ENCODE measurements at regions not wholly inside any gene's neighbourhood (a gene's known extent, or its start where the extent isn't known, plus 50 kb on each side); places are given as distances from the start of the nearest gene placed in this dataset.

DNA sequence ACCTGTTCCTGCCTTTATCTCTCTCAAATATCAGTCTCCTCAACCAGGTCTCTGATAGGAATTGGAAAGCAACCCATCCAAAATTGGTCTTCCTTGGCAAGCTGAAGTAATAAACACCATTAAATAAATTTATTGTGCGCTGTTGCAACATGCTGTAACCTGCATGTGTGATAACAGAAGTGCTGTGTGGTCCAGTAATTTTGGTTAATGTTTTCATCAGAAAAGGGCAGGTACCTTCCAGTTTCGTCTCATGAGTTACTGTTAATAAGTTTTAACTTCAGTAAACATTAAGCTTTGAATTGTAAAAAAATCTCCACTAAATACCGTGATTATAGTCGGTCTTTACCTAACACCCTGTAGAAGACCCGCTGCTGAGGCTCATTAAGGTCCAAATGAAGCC, 624.7 kb downstream of the TNS3 start:
- H2BK12ac ChIP-seq (ENCODE audit: low read depth, low read length) = no peak overlapping the region
- H3K14ac ChIP-seq (ENCODE audit: insufficient read length) = no peak overlapping the region
- ChIA-PET POLR2A (ENCODE audit: partially characterized antibody) (no interaction called here), CTCF (ENCODE audit: partially characterized antibody) (interaction anchor here (0.5 kb wide), 1 partner anchor 11 kb away, joined by 3 read pairs; no protein-coding TSS in a partner anchor)
- no peak overlapping the region for H3K4me2 ChIP-seq (ENCODE audit: insufficient read depth in 1 of 2, low read depth in 2 of 2, low read length in 2 of 2)
- H3K4ac ChIP-seq (replicated peaks; ENCODE audit: insufficient read length, low read depth, low read length) = no peak overlapping the region
- no peaks in the 10 kb centered on the region for H3K27me3 ChIP-seq (replicated peaks in 1 of 4; ENCODE audit: control insufficient read depth in 3 of 4, extremely low read depth in 1 of 4, insufficient read depth in 3 of 4, low read length in 3 of 4)
- H2AK5ac ChIP-seq (ENCODE audit: low read depth, low read length) = no peak overlapping the region
- H3K36me3 ChIP-seq (ENCODE audit: control insufficient read depth in 2 of 4, insufficient read depth in 4 of 4, low read length in 3 of 4) = no peaks in the 10 kb centered on the region
- H2BK20ac ChIP-seq (ENCODE audit: low read length) = no peak overlapping the region
- H3K79me1 ChIP-seq (ENCODE audit: low read depth, low read length) = no peaks in the 10 kb centered on the region
- DNase-seq (ENCODE audit: low read depth in 1 of 2, low spot score in 2 of 2) (no peak), FAIRE-seq (no peak)
- H3K27ac ChIP-seq (ENCODE audit: low read depth, low read length) = no peak overlapping the region
- H4K5ac ChIP-seq (ENCODE audit: insufficient read length, low read depth, low read length) = no peak overlapping the region
- H2AFZ ChIP-seq (ENCODE audit: low read length) = no peak overlapping the region
- H2BK15ac ChIP-seq (ENCODE audit: low read length) = no peak overlapping the region
- no peak overlapping the region for H4K91ac ChIP-seq (replicated peaks; ENCODE audit: insufficient read length, low read length)
- no peaks in the 10 kb centered on the region for H3K79me2 ChIP-seq (ENCODE audit: control insufficient read depth in 1 of 2, insufficient read depth in 2 of 2, low read length in 2 of 2)
- H3K9me3 ChIP-seq (ENCODE audit: insufficient read depth in 2 of 2, low read depth in 1 of 2, low read length in 1 of 2) = no peaks in the 10 kb centered on the region
- no peak overlapping the region for H3K4me3 ChIP-seq (ENCODE audit: extremely low read depth in 1 of 4, insufficient read depth in 2 of 4, low read depth in 3 of 4, low read length in 4 of 4)
- TF ChIP-seq, protein P1, sequence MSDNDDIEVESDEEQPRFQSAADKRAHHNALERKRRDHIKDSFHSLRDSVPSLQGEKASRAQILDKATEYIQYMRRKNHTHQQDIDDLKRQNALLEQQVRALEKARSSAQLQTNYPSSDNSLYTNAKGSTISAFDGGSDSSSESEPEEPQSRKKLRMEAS (IDR thresholded peaks at IDR 0.05) = no peak
- TF ChIP-seq POLR2AphosphoS5 (IDR thresholded peaks at IDR 0.05; ENCODE audit: low read depth, low read length) (no peak), BRCA1 (IDR thresholded peaks at IDR 0.05; ENCODE audit: low read depth, low read length) (no peak), RAD21 (IDR thresholded peaks at IDR 0.05 in 1 of 2, conservative IDR thresholded peaks at IDR 0.05 in 1 of 2; ENCODE audit: low read depth in 2 of 2, low read length in 2 of 2) (no peak), TCF12 (IDR thresholded peaks at IDR 0.05; ENCODE audit: low read depth, low read length) (no peak)
- H3K4me1 ChIP-seq (replicated peaks in 1 of 4; ENCODE audit: control insufficient read depth in 3 of 4, insufficient read depth in 4 of 4, low read length in 3 of 4) = no peaks in the 10 kb centered on the region
- no peaks in the 10 kb centered on the region for H4K20me1 ChIP-seq (replicated peaks in 1 of 2; ENCODE audit: control insufficient read depth in 1 of 2, insufficient read depth in 2 of 2, low read length in 2 of 2)
- no peak overlapping the region for H3K18ac ChIP-seq (ENCODE audit: extremely low read depth, low read length)
- no peak overlapping the region for H4K8ac ChIP-seq (ENCODE audit: extremely low read depth, insufficient read depth, low read length)
- H3K56ac ChIP-seq (replicated peaks; ENCODE audit: insufficient read length, low read depth, low read length) = no peak overlapping the region
- no peak overlapping the region for H2BK5ac ChIP-seq (ENCODE audit: low read depth, low read length)
- no peak overlapping the region for H3K9ac ChIP-seq (replicated peaks in 1 of 4; ENCODE audit: extremely low read depth in 1 of 4, low read depth in 3 of 4, low read length in 3 of 4)
- no peaks in the 10 kb centered on the region for H3K23me2 ChIP-seq (ENCODE audit: low read depth, low read length)
- no peak overlapping the region for H2BK120ac ChIP-seq (replicated peaks; ENCODE audit: low read depth, low read length)
- WGBS, 2 experiments (ENCODE audit: extremely low coverage in 1 of 2, insufficient coverage in 1 of 2, insufficient read length in 1 of 2, insufficient replicate concordance in 2 of 2, low coverage in 1 of 2, low lambda C conversion rate in 2 of 2, missing lambda C conversion rate in 1 of 2) = 95% methylated on average over 5 of the region's 5 CpGs; no CpG with 5 or more reads in 1 of the 2 experiments
- no peak overlapping the region for H3K23ac ChIP-seq (ENCODE audit: insufficient read length)

All from H1 (cell line).